ENCODE measurements at regions not wholly inside any gene's neighbourhood (a gene's known extent, or its start where the extent isn't known, plus 50 kb on each side); places are given as distances from the start of the nearest gene placed in this dataset.
"Not testable (repeated sequence)": the region's sequence is repeated elsewhere in the genome, so short reads cannot be mapped to it uniquely, and the experiment has no call there.

GRCh38 chrX:65586491-65586890, 51.9 kb upstream of the LAS1L start:
- no peak for DNase-seq (ENCODE audit: extremely low spot score)
- ChIA-PET POLR2A (no interaction called here), CTCF (no interaction called here)
- TF ChIP-seq NFRKB (IDR thresholded peaks at IDR 0.05) (no peak), PKNOX1 (IDR thresholded peaks at IDR 0.05) (no peak), LEF1 (IDR thresholded peaks at IDR 0.05; ENCODE audit: borderline replicate concordance) (no peak), BHLHE40 (IDR thresholded peaks at IDR 0.05; ENCODE audit: borderline replicate concordance) (no peak), FOXA1 (IDR thresholded peaks at IDR 0.05) (no peak), L3MBTL2 (conservative IDR thresholded peaks at IDR 0.05) (no peak), TARDBP (IDR thresholded peaks at IDR 0.05) (no peak), FOXK2 (IDR thresholded peaks at IDR 0.05) (no peak), ELF4 (IDR thresholded peaks at IDR 0.05) (no peak), SUZ12 (IDR thresholded peaks at IDR 0.05) (no peak), FOXM1 (IDR thresholded peaks at IDR 0.05; ENCODE audit: borderline replicate concordance) (no peak), HDGF (IDR thresholded peaks at IDR 0.05; ENCODE audit: borderline replicate concordance) (no peak), ARNT (IDR thresholded peaks at IDR 0.05) (no peak), ZNF384 (IDR thresholded peaks at IDR 0.05) (no peak)

GRCh38 chrX:65585226-65585625, 50.6 kb upstream of the LAS1L start:
- DNase-seq (ENCODE audit: extremely low spot score); POLR2A ChIA-PET; CTCF ChIA-PET: not testable (repeated sequence)
